ENCODE measurements at regions not wholly inside any gene's neighbourhood (a gene's known extent, or its start where the extent isn't known, plus 50 kb on each side); places are given as distances from the start of the nearest gene placed in this dataset.

DNA sequence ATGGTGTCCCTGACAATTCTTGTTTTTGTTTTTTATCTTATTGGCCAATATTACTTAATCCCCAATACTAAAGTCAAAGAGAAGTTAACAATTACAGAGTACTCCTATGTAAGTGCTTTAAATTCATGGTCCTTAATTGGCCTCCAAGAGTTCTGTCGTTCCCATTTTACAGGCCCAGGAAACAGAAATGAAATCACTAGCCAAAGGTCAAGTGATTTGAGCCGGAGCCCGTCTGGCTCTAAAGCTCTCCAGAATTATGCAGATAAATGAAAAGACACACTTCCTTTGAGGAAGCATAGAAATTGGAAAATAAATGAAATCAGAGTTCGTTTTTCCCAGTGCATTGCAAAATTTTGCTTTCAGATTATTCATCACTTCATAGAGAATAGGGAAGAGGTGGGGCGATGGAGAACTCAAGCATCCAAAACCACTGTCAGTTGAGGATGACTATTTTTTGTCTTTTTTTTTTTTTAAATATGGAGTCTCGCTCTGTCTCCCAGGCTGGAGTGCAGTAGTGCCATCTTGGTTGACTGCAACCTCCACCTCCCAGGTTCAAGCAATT lies 78.5 kb downstream of the MAP1LC3B2 start:
- Histone ChIP-seq H3K27ac (no peak overlapping the region), H3K4me3 (no peak overlapping the region), H3K4me2 (peak overlapping the region; percentile 61; the same call in 2 of the 3 replicates), H3K9me3 (no peaks in the 10 kb centered on the region), H3K4me1 (peaks cover 18% of the 10 kb centered on the region)
- TF ChIP-seq RNF2 (IDR thresholded peaks at IDR 0.05; ENCODE audit: borderline replicate concordance, low read depth) (0 out of 2 replicates have a peak, but pooled peaks have one; percentile 9), NFE2L2 (conservative IDR thresholded peaks at IDR 0.05; ENCODE audit: low read length) (no peak)
- TF ChIP-seq, protein P1, sequence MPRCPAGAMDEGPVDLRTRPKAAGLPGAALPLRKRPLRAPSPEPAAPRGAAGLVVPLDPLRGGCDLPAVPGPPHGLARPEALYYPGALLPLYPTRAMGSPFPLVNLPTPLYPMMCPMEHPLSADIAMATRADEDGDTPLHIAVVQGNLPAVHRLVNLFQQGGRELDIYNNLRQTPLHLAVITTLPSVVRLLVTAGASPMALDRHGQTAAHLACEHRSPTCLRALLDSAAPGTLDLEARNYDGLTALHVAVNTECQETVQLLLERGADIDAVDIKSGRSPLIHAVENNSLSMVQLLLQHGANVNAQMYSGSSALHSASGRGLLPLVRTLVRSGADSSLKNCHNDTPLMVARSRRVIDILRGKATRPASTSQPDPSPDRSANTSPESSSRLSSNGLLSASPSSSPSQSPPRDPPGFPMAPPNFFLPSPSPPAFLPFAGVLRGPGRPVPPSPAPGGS (IDR thresholded peaks at IDR 0.05), result no peak
- ATAC-seq (no peak), FAIRE-seq (no peak), DNase-seq (ENCODE audit: low read depth in 1 of 2, low spot score in 1 of 2) (no peak)
- ChIA-PET CTCF (interaction anchor here (0.7 to 1.2 kb wide), 2 partner anchors 11 to 372 kb away, joined by 3 read pairs; no protein-coding TSS in a partner anchor), POLR2A (no interaction called here)
- WGBS (ENCODE audit: missing lambda C conversion rate), result 68% methylated on average over 6 of the region's 6 CpGs

DNA sequence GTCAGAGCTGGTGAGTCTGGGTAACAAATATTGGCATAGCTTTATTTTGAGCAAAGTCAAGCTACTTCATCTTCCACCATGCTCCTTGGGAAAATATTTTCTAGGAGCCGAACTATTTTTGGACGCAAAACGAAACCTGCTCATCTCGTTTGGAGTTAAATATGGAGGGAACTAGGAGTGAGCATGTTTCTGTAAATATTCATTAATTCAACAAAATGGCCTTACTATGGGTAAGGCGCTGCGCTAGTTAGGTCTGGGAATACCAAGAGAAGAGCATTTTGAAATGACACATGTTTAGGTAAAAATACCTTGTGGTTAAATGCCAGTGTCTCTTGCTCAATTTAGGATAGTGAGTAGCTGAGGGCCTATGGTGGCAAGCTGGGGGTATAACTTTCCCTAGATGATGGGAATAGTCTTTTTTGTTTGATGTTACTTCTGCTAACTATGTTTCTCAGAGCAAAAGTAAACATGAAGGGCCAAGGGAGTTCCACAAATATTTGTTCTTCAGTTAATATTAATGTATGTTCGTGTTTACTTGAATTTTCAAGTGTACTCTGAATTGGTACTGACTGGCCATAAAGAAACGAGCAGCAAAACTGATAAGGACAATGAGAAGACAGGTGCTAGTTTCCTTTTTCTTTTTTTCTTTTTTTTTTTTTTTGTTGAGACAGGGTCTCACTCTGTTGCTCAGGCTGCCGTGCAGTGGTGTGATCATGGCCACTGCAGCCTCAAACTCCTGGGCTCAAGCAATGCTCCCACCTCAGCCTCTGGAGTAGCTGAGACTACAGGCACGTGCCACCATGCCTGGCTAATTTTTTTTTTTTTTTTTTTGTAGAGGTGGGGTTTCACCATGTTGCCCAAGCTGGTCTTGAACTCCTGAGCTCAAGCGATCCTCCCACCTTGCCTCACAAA lies 77.7 kb downstream of the MAP1LC3B2 start:
- Histone ChIP-seq H3K4me1 (peaks cover 18% of the 10 kb centered on the region), H3K27ac (peak overlapping the region in 1 of 2 experiments; percentile 7; a peak in 4 of 6 replicates), H3K9me3 (no peaks in the 10 kb centered on the region), H3K4me2 (peak overlapping the region; percentile 61), H3K4me3 (no peak overlapping the region)
- ChIA-PET CTCF (interaction anchor here (0.7 kb wide), 1 partner anchor 371 kb away, joined by 3 read pairs; no protein-coding TSS in a partner anchor), POLR2A (no interaction called here)
- DNase-seq (ENCODE audit: low read depth in 1 of 2, low spot score in 1 of 2), result peak; percentile 43 to 83
- FAIRE-seq, result peak; percentile 36
- WGBS (ENCODE audit: missing lambda C conversion rate), result 23% methylated on average over 11 of the region's 11 CpGs
- ATAC-seq, result peak; percentile 58 to 84
- no peak for TF ChIP-seq CBX2 (IDR thresholded peaks at IDR 0.05; ENCODE audit: borderline replicate concordance, low read depth)
- TF ChIP-seq, protein P2, sequence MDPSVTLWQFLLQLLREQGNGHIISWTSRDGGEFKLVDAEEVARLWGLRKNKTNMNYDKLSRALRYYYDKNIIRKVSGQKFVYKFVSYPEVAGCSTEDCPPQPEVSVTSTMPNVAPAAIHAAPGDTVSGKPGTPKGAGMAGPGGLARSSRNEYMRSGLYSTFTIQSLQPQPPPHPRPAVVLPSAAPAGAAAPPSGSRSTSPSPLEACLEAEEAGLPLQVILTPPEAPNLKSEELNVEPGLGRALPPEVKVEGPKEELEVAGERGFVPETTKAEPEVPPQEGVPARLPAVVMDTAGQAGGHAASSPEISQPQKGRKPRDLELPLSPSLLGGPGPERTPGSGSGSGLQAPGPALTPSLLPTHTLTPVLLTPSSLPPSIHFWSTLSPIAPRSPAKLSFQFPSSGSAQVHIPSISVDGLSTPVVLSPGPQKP (IDR thresholded peaks at IDR 0.05; ENCODE audit: low read depth, low read length), result no peak
- TF ChIP-seq, protein P3, sequence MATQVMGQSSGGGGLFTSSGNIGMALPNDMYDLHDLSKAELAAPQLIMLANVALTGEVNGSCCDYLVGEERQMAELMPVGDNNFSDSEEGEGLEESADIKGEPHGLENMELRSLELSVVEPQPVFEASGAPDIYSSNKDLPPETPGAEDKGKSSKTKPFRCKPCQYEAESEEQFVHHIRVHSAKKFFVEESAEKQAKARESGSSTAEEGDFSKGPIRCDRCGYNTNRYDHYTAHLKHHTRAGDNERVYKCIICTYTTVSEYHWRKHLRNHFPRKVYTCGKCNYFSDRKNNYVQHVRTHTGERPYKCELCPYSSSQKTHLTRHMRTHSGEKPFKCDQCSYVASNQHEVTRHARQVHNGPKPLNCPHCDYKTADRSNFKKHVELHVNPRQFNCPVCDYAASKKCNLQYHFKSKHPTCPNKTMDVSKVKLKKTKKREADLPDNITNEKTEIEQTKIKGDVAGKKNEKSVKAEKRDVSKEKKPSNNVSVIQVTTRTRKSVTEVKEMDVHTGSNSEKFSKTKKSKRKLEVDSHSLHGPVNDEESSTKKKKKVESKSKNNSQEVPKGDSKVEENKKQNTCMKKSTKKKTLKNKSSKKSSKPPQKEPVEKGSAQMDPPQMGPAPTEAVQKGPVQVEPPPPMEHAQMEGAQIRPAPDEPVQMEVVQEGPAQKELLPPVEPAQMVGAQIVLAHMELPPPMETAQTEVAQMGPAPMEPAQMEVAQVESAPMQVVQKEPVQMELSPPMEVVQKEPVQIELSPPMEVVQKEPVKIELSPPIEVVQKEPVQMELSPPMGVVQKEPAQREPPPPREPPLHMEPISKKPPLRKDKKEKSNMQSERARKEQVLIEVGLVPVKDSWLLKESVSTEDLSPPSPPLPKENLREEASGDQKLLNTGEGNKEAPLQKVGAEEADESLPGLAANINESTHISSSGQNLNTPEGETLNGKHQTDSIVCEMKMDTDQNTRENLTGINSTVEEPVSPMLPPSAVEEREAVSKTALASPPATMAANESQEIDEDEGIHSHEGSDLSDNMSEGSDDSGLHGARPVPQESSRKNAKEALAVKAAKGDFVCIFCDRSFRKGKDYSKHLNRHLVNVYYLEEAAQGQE (IDR thresholded peaks at IDR 0.05), result no peak
- TF ChIP-seq ZFP36 (IDR thresholded peaks at IDR 0.05; ENCODE audit: borderline replicate concordance, partially characterized antibody), result peak; percentile 62
- peak; percentile 85; the same call in 1 of the 2 replicates for TF ChIP-seq HOXB5 (CRISPR knock-in tag; IDR thresholded peaks at IDR 0.05)
- peak; percentile 85 to 89 for TF ChIP-seq CEBPB (IDR thresholded peaks at IDR 0.05)
- peak; percentile 96 for TF ChIP-seq ZSCAN20 (CRISPR knock-in tag; IDR thresholded peaks at IDR 0.05)
- TF ChIP-seq, protein P4, sequence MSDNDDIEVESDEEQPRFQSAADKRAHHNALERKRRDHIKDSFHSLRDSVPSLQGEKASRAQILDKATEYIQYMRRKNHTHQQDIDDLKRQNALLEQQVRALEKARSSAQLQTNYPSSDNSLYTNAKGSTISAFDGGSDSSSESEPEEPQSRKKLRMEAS (IDR thresholded peaks at IDR 0.05), result peak; percentile 54
- TF ChIP-seq RARB (CRISPR knock-in tag; IDR thresholded peaks at IDR 0.05), result 0 out of 2 replicates have a peak, but pooled peaks have one; percentile 59
- no peak for TF ChIP-seq CBX8 (IDR thresholded peaks at IDR 0.05)
- TF ChIP-seq HOXB13 (CRISPR knock-in tag; IDR thresholded peaks at IDR 0.05; ENCODE audit: low read depth), result peak; percentile 97
- no peak for TF ChIP-seq HDAC2 (IDR thresholded peaks at IDR 0.05)
- TF ChIP-seq ZNF302 (CRISPR knock-in tag; IDR thresholded peaks at IDR 0.05), result peak; percentile 98
- peak; percentile 32 to 36; a peak in 2 of 5 replicates for TF ChIP-seq EP300 (IDR thresholded peaks at IDR 0.05)
- peak; percentile 61 for TF ChIP-seq JUNB (IDR thresholded peaks at IDR 0.05)
- TF ChIP-seq FOXS1 (CRISPR knock-in tag; IDR thresholded peaks at IDR 0.05), result peak; percentile 75
- TF ChIP-seq KDM5A (IDR thresholded peaks at IDR 0.05), result no peak
- TF ChIP-seq EHF (CRISPR knock-in tag; IDR thresholded peaks at IDR 0.05), result peak; percentile 99
- TF ChIP-seq, protein P1 (IDR thresholded peaks at IDR 0.05), result peak; percentile 88; the same call in 2 of the 3 replicates
- TF ChIP-seq FOSL2 (IDR thresholded peaks at IDR 0.05), result 0 out of 2 replicates have a peak, but pooled peaks have one; percentile 5
- TF ChIP-seq FOSL2 (CRISPR knock-in tag; IDR thresholded peaks at IDR 0.05), result peak; percentile 66
- TF ChIP-seq NR3C1 (IDR thresholded peaks at IDR 0.05), result no peak
- peak; percentile 48; the same call in 1 of the 2 replicates for TF ChIP-seq TP53 (CRISPR knock-in tag; IDR thresholded peaks at IDR 0.05)
- 0 out of 2 replicates have a peak, but pooled peaks have one; percentile 28 for TF ChIP-seq RNF2 (IDR thresholded peaks at IDR 0.05; ENCODE audit: borderline replicate concordance, low read depth)
- peak; percentile 91 for TF ChIP-seq HEYL (CRISPR knock-in tag; IDR thresholded peaks at IDR 0.05)
- peak; percentile 93 for TF ChIP-seq GATA3 (IDR thresholded peaks at IDR 0.05; ENCODE audit: borderline replicate concordance)
- TF ChIP-seq CHD4 (IDR thresholded peaks at IDR 0.05; ENCODE audit: borderline replicate concordance), result no peak
- TF ChIP-seq ZC3H11A (IDR thresholded peaks at IDR 0.05), result no peak
